GM12872 (cell line): ENCODE measurements at regions not wholly inside any gene's neighbourhood (a gene's known extent, or its start where the extent isn't known, plus 50 kb on each side); places are given as distances from the start of the nearest gene placed in this dataset.

Experiments
- TF ChIP-seq, protein P1 (sequence below): IDR thresholded peaks from 3 replicates; pipeline ENCODE4 v1.5.1; 2011; ENCODE audit warnings: low read depth, mild to moderate bottlenecking, low read length, moderate library complexity; ENCODE audit not compliant: insufficient read depth

DNA sequence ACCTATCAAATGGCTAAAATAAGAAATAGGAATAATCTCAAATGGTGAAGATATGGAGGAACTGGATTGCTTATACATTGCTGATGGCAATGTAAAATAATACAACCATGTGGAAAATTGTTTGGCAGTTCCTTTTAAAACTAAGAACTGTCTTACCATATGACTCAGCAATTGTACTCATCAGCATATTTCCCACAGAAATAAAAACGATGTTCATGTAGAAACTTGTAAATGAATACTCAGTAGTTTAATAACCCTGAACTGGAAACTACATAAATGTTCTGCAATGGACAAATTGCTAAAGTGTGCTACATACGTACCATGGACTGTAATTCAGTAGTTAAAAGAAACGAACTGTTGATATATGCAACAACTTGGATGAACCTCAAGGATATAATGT is 253.9 kb upstream of the RBMS3 start:
- TF ChIP-seq, protein P1, sequence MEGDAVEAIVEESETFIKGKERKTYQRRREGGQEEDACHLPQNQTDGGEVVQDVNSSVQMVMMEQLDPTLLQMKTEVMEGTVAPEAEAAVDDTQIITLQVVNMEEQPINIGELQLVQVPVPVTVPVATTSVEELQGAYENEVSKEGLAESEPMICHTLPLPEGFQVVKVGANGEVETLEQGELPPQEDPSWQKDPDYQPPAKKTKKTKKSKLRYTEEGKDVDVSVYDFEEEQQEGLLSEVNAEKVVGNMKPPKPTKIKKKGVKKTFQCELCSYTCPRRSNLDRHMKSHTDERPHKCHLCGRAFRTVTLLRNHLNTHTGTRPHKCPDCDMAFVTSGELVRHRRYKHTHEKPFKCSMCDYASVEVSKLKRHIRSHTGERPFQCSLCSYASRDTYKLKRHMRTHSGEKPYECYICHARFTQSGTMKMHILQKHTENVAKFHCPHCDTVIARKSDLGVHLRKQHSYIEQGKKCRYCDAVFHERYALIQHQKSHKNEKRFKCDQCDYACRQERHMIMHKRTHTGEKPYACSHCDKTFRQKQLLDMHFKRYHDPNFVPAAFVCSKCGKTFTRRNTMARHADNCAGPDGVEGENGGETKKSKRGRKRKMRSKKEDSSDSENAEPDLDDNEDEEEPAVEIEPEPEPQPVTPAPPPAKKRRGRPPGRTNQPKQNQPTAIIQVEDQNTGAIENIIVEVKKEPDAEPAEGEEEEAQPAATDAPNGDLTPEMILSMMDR, result no peak

DNA sequence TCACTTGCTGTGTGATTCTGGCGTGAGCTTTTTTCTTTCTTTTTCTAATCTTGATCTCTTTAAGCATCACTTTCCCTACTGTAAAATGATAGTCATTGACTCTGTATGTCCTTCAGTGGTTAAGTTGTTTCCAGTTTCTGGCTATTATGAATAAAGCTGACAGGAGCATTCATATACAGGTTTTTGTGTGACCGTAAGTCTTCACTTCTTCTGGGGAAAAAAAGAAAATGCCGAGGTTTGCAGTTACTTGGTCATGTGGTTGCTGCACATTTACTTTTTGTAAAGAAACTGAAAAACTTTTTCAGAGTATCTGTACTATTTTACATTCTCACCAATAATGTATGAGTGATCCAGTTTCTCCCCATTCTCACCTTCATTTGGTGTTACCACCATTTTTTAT is 247.4 kb upstream of the RBMS3 start:
- TF ChIP-seq, protein P1, result no peak

DNA sequence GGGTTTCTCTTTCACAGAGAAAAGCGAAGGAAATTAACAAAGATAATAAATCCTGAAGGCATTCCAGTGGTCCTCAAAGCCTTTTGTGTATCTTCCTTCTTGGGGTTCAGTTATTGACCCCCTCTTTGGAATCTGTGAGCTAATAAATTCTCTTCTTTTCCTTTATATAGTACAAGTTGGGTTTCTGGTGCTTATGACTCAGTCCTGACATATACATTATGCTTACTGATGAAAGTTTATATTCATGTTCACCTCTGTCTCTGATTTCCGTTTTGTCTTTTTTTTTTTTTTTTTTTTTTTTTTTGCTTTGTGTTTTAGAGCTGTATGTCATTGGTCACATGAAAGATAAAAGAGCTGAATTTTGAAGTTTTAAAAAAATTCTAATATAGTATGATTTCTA is 230.7 kb upstream of the RBMS3 start:
- TF ChIP-seq, protein P1, result no peak

DNA sequence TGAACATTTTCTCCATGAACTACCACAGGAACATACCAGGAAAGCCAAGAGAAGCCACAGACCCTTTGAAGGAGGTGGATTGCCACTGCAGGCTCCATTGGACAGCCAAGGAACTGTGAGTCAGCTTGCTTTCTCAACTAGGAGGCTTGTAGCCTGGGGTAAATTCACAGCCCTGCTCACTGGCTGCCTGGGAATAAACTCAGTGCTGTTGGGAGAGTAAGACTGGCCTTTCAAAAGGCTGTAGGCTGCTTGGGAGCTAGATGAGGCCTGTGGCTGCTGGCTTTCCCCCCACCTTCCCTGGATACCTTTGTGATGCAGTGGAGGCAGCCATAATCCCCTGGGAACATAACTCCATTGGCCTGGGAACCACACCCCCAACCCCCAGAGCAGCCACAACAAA is 223.5 kb upstream of the RBMS3 start:
- TF ChIP-seq, protein P1, result no peak

DNA sequence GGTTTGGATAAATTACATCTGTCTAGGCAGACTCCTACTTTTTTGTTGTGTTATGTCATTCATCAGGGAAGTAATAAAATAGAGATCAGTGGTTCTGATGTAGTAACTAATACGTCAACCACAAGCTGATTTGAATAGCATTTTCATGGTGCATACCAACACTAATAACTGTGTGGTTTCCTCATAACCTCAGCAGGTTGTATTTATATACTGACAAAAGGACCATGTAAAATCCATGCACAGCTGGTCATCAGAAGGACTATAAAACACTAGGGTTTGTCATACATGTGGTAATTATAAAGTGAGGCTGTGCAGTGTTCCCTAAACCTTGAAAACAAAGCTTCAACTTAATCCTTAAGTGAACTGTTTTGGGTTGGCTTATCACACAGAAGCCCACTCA is 216.8 kb upstream of the RBMS3 start:
- TF ChIP-seq, protein P1, result no peak

DNA sequence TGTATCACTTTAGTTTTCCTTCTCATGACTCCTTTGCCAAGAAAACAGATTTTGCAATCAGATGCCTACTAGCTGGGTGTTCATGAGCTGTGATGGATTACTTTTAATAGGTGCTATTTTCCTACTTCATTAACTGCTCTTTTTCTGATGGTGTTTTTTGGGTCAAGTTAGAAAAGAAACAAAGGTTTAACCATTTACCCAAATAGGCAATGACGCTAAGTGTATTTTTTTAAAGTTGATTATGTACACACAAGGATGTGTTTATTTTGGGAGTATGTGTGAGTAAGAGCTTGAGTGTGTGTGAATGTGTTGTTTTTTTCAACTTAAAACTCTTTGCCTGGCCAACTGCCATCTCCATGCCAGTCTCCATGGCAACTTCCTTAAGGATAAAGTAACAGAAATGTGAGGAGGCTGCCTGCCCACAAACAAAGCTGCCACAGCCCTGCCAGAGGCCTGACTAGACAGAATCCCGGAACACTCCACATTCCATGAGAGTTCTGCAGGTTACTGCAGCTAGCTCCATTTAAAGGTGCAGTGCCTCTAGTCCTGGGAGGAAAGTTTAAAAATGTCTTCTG is 215.6 kb upstream of the RBMS3 start:
- TF ChIP-seq, protein P1, result no peak

DNA sequence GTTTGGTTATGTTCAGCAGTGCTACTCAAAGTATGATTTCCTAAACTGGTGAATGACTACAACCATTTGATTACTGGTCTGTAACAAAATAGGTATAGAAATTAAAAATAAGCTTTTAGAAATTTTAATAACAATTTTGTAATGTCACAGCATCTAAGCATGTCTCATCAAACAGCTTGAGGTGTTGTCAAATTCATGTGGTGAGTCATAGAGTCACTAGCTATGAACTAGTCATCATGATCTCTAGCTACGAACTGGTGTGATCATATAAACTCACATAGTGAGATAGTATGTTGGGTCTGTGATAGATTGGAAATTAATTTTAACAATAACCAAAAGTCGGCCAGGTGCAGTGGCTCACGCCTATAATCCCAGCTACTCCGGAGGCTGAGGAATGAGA is 213.9 kb upstream of the RBMS3 start:
- TF ChIP-seq, protein P1, result no peak
